GM21367 (cell line): ENCODE measurements at regions not wholly inside any gene's neighbourhood (a gene's known extent, or its start where the extent isn't known, plus 50 kb on each side); places are given as distances from the start of the nearest gene placed in this dataset.

Experiments used
- ATAC-seq: cut with Tn5 transposase; IDR thresholded peaks from one replicate; pipeline ENCODE4 v1.9.1; 2021; ENCODE audit not compliant: unreplicated experiment

DNA sequence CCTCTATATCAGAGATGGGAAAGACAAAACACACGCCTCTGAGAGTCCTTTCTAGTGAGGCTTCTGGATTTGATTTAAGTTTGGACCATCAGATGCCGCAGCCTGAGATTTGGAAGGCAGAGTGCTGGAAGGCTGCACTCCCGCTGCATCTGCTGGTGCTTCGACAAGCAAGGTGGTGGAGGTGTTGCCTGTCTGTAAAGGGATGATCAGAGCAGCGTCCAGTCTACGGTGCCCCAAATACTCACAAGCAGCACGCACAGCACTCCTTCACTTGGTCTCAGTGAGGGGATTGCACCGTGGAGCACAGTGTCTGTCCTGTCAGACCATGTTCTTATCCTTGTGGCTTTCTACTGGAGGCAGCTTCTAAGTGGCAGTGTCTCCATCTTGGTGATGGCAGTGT, 221.4 kb downstream of the GADD45G start:
- ATAC-seq, result no peak

DNA sequence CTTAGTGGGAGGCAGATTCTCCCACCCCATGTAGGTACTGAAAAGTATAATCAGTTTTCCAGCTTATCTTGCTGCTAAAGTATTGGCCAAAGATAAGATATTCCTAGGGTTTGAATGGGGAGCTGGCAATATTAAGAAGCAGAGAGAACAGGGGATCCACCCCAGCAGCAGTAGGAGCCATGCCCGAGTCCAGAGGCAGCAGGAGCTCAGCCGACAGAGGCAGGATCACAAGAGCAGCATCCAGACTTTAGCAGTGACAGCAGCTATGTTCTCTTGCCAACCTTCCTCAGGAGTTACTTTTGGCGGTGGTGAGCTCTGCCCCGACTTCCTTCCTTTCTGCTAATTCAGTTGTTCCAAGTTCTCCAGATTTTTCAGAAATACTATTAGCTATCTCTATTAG, 224.5 kb downstream of the GADD45G start:
- ATAC-seq, result no peak

DNA sequence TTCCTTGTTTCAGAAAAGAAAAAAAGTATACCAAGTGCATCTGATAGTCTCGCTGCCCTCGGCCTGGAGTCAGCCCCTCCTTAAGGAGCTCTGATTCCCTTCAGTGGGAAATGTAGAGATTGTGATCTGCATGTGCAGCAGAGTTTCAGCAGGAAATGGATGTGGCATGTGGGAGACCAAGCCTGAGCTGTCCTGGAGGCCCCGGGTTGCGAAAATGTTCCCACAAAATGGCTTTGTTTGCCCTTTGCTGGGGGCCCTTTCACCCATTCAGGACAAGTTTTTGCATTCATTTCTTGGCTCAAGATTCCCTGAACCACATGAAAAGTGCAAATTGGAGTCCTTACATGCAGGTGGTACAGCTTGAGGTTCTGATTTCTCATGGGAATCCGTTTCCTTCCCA, 230.9 kb downstream of the GADD45G start:
- ATAC-seq, result no peak

DNA sequence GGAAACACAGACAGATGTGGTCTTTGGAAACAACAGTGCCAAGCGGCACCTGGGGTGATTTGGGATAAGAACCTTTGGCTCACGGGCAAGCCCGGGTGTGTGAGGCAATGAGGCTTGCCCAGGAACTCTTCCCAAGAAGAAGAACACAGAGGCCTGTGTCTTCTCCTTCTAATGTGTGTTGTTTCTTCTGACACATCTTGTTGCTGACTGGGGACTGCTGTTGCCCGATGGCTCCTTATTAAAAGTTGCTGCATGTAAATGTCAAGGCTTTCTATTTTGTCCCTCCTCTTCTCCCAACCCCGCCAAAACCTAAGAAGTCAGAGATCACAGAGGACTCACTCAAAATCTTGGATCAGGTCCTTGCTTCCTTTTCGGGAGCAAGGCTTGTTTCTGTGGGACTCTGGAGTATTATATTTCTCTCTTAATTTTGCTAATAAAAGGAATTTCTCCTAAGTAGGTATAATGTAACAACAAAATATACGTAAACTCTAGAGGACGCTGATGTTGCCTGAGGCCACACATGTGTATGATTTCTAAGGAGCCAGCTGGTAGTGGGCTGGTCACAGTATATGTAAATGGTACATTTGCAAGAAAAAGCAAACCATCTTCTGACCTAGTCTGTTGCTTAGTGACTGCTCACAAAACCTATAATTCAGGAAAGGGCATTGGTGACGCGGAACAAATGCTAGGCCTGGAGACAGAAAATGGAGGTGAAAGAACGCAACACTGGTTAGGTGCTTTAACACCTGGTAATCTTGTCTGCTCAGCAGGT, 232.5 kb downstream of the GADD45G start:
- no peak for ATAC-seq

DNA sequence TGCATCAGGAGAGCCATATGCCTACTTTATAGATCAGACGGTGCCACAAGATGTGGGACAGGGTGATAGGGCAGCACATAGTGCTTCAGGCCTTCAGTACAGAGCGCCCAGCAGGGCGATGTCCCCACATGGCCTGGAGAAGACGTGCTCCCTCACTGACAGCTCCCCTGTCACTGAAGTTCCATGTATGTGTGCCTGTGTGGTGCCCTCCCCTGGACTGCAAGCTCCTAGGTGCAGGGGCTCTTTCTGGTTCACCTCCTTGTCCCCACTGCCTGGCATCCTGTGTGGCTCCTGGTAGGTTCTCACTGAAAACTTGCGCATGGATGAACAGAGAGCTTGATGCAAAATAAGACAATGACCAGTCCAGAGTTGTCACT, 233.1 kb downstream of the GADD45G start:
- ATAC-seq, result no peak

DNA sequence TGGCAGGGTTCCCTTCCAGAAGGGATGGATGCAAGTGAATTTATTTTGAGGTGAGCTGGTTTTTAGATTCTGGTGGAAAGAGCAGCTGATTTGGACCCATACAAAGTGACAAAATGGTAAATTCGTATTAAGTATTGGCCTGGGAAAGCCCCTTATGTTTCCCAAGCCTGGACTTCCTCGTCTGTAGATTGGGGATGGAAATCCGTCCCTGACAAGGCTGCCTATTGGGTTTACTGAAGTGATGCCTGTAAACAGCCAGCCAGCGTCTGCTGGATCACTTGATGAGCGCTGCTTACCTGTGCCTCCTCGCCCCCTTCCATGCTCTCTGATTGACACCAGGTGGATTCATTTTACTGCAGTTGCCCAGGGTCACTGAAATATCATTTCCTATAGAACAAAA, 233.8 kb downstream of the GADD45G start:
- ATAC-seq, result no peak

DNA sequence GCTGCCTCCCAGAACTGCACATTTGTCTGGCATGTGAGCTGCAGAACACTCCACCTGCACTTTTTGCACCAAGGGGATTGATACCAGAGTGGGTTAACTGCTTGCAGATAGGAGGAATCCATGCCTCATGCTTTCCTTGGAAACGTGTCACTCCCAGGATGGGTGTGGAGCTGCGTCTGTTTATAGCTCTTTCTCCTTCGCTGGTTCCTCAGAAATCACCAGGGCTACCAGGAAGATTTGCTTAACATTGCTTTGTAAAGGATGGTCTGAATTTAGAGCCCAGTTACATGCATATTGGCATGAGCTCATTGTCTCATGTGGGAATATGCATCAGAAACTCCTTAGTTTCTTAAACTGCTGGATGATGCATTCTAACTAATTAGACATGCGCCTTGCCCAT, 234.6 kb downstream of the GADD45G start:
- ATAC-seq, result no peak

DNA sequence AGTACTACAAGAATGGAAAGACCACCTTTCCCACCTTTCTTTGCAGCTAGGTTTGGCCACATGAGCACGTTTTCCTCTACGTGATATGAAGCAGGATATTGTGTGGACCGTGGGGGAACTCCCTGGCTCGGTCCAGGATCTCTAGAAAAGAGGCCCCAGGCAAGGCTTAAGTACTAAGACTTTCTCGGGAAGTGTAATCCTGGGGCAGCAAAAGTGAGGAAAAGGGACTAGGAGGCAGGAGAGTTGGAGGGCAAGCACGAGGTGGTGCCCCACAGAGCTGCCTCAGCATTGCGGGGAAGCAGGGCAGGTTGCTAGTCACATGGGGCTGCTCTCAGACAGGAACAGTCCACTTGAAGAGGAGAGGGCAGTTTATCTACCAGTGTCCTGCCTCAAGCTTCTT, 235.1 kb downstream of the GADD45G start:
- no peak for ATAC-seq

DNA sequence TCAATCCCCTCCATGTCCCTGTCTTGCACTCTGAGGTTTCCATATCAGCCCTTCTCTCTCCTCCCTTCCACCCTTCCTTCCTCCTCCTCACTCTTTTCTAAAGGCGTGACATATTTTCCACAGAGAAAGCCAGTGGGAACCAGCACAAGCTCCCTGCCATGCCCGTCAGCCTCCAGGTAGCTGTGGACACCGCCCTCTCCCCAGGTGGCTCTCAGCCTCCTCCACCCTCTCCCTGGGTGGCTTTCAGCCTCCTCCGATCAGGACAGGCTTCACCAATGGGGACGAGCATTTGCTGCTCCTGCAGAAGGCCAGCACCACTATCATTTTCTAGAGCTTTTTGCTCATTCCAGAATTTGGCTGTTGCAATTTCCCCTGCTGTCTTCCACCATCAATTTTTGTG, 236.6 kb downstream of the GADD45G start:
- ATAC-seq, result no peak

DNA sequence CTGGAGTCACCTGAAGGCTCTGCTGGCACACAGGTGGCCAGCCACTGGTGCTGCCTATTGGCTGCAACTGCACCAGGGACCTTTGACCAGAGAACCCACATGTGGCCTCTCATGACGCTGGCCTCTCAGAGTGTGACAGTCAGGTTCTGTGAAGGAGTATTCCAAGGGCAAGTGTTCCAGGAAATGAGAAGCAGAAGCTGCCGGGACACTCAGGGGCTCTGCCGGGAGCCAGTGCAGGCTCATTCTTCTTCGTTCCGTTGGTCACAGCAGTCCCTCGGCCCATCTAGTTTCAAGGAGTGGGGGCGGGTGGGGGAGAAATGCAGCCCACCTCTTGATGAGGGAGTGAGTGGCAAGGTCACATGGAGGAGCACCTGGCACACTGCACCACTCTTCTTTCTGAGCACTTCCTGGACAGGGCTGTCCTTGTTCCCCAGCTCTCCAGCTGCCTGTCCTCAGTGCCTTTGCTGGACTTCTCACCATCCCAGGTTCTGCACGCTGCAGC, 237.5 kb downstream of the GADD45G start:
- no peak for ATAC-seq

DNA sequence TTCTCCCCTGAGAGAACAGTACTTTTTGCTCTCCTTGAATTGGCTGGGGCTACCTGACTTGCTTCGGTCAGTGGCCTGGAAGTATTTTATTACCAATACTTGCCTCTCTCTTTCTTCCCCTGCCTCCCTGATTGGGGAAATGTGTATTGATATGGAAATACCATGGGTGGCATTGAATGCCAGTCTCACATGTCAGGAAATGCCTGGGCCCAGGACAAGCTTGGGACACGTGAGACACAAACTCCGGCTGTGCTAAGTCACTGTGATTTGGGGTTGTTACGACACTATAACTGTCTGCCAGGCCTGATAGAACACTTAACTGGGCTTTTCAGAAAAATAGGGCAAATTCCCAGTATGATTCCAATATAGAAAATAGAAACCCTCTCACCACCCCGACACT, 238.3 kb downstream of the GADD45G start:
- no peak for ATAC-seq

DNA sequence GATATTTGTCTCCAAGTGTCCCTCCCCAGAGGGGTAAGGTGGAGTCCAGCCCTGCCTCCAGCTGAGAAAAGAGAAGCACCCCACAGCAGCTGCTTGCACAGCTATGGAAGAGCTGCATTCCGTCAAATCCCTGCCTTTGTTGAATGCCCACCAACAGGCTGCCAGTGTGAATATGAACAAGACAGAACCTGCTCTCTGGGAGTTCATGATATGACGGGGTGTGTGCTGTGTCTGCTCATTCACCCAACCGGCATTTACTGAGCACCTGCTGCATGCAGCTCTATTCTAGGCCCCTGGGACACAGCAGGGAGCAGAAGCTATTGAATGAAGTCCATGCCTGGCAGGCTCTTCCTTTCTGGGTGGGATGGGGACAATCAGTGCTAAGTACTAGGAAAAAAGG, 238.8 kb downstream of the GADD45G start:
- no peak for ATAC-seq

DNA sequence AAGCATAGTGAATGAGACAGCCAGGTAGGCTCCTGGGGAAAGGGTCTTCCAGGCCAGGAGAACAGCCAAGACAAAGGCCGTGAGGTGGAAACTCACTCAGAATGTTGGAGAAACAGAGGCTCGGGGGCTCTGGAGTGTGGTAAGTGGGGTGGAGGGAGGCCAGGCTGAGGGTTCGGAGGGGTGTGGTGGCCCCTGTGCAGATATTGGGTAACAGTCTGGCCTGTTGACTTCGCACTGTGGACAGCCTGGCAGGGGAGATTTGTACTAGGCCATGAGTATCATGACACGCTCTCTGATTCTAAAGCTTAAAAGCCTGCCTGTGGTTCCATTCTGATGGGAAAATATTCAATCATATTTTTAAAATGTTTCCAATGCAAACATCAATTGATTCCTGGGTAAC, 239.3 kb downstream of the GADD45G start:
- no peak for ATAC-seq

DNA sequence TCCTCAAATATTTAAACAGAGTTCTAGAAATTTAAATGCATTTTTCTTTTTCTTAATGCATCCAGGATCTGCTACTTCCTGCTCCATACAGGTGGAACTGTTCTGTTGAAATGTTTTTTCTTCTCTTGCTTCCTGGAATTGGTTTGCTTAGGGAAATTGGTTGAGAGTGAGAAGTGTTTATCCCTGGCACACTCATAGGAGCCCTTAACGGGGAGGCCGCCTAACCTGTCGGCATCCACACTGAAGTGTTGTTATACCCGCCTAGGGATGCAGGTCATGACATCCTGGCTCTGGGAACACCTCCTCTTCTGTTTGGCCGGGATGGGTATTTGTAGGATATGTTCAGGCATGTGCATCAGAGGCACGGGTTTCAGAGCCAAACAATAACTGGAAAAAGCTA, 239.7 kb downstream of the GADD45G start:
- ATAC-seq, result no peak

DNA sequence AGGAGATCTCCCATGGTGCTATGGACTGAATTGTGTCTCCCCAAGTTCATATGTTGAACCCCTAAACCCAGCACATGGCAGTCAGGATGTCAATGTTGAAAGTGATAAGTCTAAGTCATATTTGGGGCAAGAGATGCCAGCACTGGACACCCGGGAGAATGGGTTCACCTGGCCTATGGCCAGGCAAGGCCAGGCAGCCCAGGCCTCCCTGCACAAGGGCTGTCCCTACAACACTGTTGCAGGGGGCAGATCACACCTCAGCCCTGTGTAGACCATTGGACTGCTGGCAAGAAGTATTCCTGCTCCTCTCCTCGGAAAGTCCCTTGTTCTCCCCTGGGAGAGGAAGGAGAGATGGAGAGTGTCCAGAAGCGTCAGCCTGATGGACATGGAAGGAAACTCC, 240.5 kb downstream of the GADD45G start:
- ATAC-seq, result no peak

DNA sequence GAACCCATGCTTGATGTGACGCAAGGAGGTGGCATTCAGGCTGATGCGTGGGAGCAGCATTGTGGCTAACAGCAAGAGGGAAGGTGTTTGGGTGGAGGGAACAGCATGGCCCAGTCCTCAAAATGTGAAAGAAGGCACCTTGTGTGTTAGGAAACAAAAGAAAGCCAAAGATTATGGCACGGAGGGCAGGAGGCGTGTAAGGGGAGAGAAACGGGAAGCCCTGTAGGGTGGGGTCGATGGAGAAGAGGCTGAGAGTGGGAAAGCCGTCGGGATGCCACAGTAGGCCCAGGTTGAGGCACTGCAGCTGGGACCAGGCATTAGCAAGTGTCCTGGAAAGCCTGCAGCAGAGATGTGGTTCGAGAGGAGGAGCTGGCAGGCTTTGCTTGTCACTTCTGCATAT, 241.1 kb downstream of the GADD45G start:
- no peak for ATAC-seq

DNA sequence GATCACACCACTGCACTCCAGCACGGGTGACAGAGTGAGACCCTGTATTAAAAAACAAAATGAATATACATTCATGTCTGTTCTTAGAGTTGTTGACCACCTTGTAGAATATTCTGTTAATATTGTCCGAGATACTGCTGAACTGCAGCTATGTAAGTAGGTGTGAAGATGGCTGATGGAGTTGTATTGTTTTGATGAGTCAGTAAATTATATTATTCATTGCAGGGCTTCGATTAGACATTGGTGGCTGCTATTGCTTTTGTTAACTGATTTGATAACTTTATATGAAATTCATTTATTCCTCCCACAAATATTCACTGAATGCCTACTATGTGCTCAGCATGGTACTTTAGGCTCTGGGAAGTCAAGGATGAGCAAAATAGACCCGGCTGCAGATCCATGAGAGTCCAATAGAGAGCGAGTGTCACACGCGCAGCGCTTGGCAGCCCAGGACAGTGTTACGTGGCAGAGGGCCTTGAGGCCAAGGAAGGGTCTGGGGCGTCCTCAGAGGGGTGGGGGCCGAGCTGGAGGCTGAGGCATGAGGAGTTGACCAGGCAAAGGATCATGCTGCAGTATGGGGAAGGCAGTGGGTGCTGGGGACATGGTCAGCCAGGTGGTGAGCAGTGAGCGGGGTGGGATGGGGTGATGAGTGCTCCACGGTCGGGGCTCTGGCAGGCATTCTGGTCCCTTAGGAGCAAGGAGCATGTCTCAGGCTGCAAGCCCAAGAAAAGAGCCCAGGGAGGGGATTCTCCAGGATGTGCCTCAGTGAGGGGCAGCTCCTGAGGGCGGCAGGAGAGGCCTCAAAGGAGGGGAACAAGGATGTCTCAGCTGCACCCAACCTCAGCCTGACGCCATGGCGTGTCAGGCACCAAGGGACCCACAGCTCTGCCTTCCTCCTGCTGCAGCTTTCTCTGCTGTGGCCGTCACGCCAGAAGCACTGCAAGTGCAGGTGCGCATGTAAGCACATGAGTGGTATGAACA, 243.5 kb downstream of the GADD45G start:
- ATAC-seq, result no peak

DNA sequence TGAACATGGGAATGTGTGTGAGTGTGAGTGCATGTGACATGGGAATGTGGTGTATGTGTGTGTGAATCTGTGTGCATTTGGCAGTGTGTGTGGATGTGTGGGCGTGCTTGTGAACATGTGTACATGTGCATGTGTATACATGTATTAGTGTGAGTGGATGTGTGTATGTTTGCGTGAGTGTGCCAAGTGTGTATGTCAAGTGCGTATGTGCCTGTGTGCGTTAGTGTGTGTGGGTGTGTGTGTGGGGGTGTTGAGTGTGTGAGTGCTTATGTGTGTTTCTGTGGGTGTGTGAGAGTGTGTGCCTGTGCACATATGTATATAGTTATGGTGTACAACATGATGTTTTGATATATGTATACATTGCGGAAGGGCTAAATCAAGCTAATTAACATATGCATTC, 244.3 kb downstream of the GADD45G start:
- ATAC-seq, result no peak

DNA sequence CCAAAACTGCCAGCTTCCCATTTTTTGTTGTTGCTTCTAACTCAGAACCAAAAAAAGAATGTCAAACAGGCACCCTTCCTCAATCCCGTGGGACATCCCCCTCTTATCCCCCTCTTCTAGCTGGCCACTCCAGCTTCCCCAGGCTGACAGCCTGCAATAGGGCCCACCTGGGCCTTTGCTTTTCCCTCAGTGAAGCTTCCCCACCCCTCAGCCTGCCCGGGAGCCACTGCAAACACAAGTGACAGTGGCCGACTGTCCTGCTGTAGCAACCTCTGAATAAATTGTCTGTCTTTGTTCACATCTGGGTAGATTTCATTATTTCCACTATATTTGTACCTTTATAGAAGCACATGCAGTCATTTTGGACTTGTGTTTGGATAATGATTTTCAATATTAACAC, 245.3 kb downstream of the GADD45G start:
- no peak for ATAC-seq

DNA sequence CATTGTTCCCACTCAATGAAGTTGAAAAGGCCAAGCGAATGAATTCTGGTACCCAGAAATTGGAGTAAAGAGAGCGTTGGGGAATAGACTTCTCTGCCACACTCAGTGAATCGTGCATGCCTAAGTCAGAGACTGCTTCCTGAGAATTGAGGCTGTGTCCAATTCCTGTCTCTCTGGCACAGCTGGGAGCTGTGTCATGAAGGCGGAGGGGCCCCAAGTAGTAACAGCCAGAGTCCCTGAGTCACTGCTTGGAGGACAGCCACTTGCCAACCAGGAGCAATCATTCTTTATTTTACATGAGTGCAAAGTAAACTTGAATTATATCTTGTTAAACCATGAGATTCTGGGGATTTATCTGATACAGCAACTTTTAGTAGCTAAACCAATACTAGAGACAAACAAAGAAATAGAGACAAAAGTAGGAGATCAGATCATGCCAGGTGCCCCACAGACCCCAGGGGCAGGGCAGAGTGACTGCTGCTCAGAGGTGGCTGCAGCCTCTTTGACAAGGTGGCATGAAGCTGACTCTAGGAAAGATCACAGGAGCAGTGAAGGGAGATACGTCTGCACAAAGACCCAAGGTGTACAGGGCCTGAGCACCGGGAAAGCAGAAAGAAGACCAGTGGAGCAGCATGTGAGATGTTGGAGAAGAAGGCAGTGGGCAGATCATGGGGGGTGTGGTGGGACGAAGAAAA, 246.0 kb downstream of the GADD45G start:
- ATAC-seq, result no peak

DNA sequence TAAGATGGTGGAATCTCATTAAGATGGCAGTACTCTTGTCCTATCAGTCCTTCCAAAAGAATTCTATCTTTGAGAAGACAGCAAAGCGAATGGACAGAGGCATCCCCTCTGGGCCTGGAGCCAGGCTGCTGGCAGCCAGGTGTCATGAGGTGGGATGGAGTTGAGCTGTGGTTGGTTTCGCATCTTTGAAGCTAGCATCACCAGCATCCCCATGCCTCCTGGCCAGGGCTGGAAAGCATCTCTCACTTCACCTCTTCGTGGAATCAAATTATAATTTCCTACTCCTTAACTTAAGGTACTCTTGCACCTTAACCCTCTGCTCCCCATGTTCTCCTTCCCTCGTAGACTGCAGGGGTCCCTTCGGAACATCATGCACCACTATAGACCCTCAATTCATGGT, 248.3 kb downstream of the GADD45G start:
- ATAC-seq, result no peak

DNA sequence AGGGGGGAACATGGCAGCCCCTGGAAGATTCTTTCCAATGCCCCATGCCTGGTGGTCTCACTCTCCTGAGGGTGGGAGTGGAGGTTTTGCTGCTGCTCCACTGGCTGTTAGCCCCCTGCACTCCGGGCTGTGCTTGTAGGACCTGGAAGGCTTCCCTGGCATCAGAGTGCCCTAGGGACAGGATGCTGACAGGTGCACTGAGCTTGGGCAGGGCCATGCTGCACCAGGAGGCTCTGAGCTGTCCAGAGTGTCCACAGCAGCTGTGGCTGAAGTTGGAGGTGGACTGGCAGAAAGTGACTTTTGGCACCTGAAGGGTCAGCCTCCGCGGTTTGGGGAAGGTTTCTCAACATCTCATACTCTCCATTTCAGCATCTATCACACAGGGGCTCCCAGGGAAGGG, 249.1 kb downstream of the GADD45G start:
- ATAC-seq, result no peak
